Nephron progenitor cell (in vitro differentiated cells): ENCODE measurements at regions not wholly inside any gene's neighbourhood (a gene's known extent, or its start where the extent isn't known, plus 50 kb on each side); places are given as distances from the start of the nearest gene placed in this dataset.

Source experiments
- DNase-seq: peaks from one replicate; pipeline ENCODE4 v3.0.0; 2021
- H3K27ac Mint-ChIP-seq: 2 replicates; pipeline ENCODE4 v1.8.0; 2021; ENCODE audit warnings: mild to moderate bottlenecking, moderate library complexity, mixed read lengths
- H3K27me3 Mint-ChIP-seq: 2 replicates; pipeline ENCODE4 v1.8.0; 2021; ENCODE audit warnings: mild to moderate bottlenecking, low read depth, mixed read lengths; ENCODE audit not compliant: poor library complexity
- H3K36me3 Mint-ChIP-seq: 2 replicates; pipeline ENCODE4 v1.8.0; 2021; ENCODE audit warnings: low read depth, mixed read lengths
- H3K4me1 Mint-ChIP-seq: 2 replicates; pipeline ENCODE4 v1.8.0; 2021; ENCODE audit warnings: mixed read lengths
- H3K4me3 Mint-ChIP-seq: 2 replicates; pipeline ENCODE4 v1.8.0; 2021; ENCODE audit warnings: mild to moderate bottlenecking, moderate library complexity, mixed read lengths
- H3K9me3 Mint-ChIP-seq: 2 replicates; pipeline ENCODE4 v1.8.0; 2021; ENCODE audit warnings: mild to moderate bottlenecking, moderate library complexity, mixed read lengths
- CTCF ChIP-seq: fragments of 200-600 bp; sonication (generic); IDR thresholded peaks from 2 replicates; pipeline ENCODE4 v1.5.0; 2021; ENCODE audit warnings: antibody characterized with exemption

DNA sequence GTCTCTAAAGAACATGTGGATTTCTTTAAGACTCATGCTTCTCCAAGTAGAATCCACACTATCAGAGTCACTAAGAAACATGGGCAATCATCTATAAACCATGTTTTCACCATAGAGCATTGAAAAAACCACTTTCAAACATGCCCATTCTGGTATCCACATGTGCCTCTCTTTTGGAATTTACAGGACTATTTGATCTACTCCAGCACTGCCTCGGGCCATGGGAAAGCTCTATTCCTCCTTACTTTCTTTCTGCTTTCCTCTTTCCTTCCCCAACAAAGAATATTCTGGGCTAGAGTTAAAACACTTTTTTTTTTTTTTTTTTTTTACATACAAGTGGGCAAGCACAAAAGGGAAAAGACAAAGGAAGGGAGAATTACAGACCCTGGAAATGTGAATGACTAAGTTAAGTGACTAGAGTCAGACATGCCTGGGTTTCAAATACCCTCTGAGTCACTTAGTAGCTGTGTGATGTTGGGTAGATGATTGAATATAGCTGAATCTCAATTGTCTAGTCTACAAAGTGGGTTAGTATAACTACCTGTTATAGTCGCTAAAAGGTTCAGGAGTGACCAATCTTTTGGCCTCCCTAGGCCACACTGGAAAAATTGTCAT lies 847.7 kb upstream of the INTU start:
- H3K36me3 Mint-ChIP-seq, result no peaks in the 10 kb centered on the region
- H3K4me1 Mint-ChIP-seq, result no peaks in the 10 kb centered on the region
- DNase-seq, result no peak
- H3K9me3 Mint-ChIP-seq, result no peaks in the 10 kb centered on the region
- H3K27me3 Mint-ChIP-seq, result no peaks in the 10 kb centered on the region
- H3K27ac Mint-ChIP-seq, result no peak overlapping the region
- H3K4me3 Mint-ChIP-seq, result no peak overlapping the region
- TF ChIP-seq CTCF, result no peak

- H3K36me3 Mint-ChIP-seq, result no peaks in the 10 kb centered on the region
- no peak overlapping the region for H3K27ac Mint-ChIP-seq
- DNase-seq, result no peak
- no peak for TF ChIP-seq CTCF
- no peak overlapping the region for H3K4me3 Mint-ChIP-seq
- H3K4me1 Mint-ChIP-seq, result no peaks in the 10 kb centered on the region
- no peaks in the 10 kb centered on the region for H3K9me3 Mint-ChIP-seq
- H3K27me3 Mint-ChIP-seq, result peaks cover 4% of the 10 kb centered on the region
These were observed 842.1 kb upstream of the INTU start for GRCh38 chr4:126790633-126791032.

- H3K27me3 Mint-ChIP-seq, result peaks cover 4% of the 10 kb centered on the region
- H3K9me3 Mint-ChIP-seq, result no peaks in the 10 kb centered on the region
- no peak overlapping the region for H3K4me3 Mint-ChIP-seq
- H3K4me1 Mint-ChIP-seq, result no peaks in the 10 kb centered on the region
- no peak for TF ChIP-seq CTCF
- H3K27ac Mint-ChIP-seq, result no peak overlapping the region
- no peaks in the 10 kb centered on the region for H3K36me3 Mint-ChIP-seq
- DNase-seq, result no peak
These were observed 838.4 kb upstream of the INTU start for GRCh38 chr4:126794363-126794762.

DNA sequence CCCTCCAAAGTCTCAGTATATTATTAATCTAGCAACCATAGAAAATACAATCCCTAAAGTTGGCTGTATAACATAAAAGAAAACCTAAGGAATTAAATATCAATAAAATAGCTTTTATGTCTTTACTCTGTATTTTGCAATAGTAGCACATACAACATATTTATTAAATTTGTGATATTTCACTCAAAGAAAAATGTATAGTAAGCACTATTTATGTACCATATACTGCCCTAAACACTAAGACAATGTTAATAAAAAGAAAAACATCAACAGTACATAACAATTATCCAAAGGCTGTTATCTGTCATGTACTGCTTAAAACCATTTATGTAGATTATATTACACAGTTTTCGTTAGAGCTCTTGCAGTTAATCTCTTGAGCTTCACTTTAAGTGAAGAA lies 834.5 kb upstream of the INTU start:
- Mint-ChIP-seq H3K4me3 (no peak overlapping the region), H3K36me3 (no peaks in the 10 kb centered on the region), H3K4me1 (no peaks in the 10 kb centered on the region), H3K27me3 (no peaks in the 10 kb centered on the region), H3K9me3 (no peaks in the 10 kb centered on the region), H3K27ac (no peak overlapping the region)
- TF ChIP-seq CTCF, result no peak
- no peak for DNase-seq

- H3K27ac Mint-ChIP-seq, result no peak overlapping the region
- DNase-seq, result no peak
- no peaks in the 10 kb centered on the region for H3K36me3 Mint-ChIP-seq
- H3K4me1 Mint-ChIP-seq, result no peaks in the 10 kb centered on the region
- no peak for TF ChIP-seq CTCF
- H3K4me3 Mint-ChIP-seq, result no peak overlapping the region
- H3K9me3 Mint-ChIP-seq, result no peaks in the 10 kb centered on the region
- H3K27me3 Mint-ChIP-seq, result no peaks in the 10 kb centered on the region
These were observed 833.3 kb upstream of the INTU start for GRCh38 chr4:126799416-126799815.

- Mint-ChIP-seq H3K27me3 (no peaks in the 10 kb centered on the region), H3K36me3 (no peaks in the 10 kb centered on the region), H3K4me3 (no peak overlapping the region), H3K4me1 (no peaks in the 10 kb centered on the region), H3K9me3 (no peaks in the 10 kb centered on the region), H3K27ac (no peak overlapping the region)
- no peak for DNase-seq
- no peak for TF ChIP-seq CTCF
These were observed 832.7 kb upstream of the INTU start for GRCh38 chr4:126799971-126800574.
